ENCODE measurements at regions not wholly inside any gene's neighbourhood (a gene's known extent, or its start where the extent isn't known, plus 50 kb on each side); places are given as distances from the start of the nearest gene placed in this dataset.

DNA sequence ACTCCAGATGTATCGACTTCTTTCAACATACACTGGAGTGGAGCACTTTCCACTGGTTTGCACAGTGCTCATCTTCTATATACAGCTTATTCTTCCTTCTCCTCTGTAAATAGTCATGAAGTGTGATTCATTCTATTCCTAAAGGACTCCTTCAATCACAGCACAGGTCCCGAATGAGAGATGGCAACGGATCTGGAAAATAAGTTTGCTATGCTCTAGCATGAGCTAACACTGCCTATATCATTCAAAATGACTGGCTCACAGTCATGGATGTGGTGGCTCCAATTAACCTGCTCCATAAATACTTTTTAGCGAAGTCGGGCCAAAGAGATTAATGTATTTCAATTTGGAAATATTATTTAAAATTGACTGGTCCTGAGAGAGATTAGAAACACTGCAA lies 272.1 kb upstream of the CDH6 start:
- H3K9me1 ChIP-seq (replicated peaks; ENCODE audit: control insufficient read depth, extremely low read depth, insufficient read depth, low read length), result no peaks in the 10 kb centered on the region
- no peaks in the 10 kb centered on the region for H3K27me3 ChIP-seq (ENCODE audit: control insufficient read depth in 2 of 2, insufficient read depth in 2 of 2, low read length in 2 of 2)
- dilution Hi-C loops (cut with MboI; ENCODE audit: extremely low pct_ligation_motif_present, low sequenced_read_pairs) (no loop called here), intact Hi-C loops (cut with micrococcal nuclease) (no loop called here)
- no peak overlapping the region for H3K27ac ChIP-seq (ENCODE audit: insufficient read depth, low read depth, low read length)
- H3K4me3 ChIP-seq (replicated peaks in 1 of 3; ENCODE audit: insufficient read depth in 1 of 3, low read depth in 1 of 3, low read length in 3 of 3), result no peak overlapping the region
- no peaks in the 10 kb centered on the region for H3K9me3 ChIP-seq (replicated peaks; ENCODE audit: control insufficient read depth, insufficient read depth, low read length)
- no peaks in the 10 kb centered on the region for H3K79me2 ChIP-seq (ENCODE audit: control insufficient read depth, insufficient read depth, low read length)
- no peak overlapping the region for H3K4me2 ChIP-seq (ENCODE audit: insufficient read depth, low read length)
- FAIRE-seq (no peak), DNase-seq (ENCODE audit: low read depth, low spot score) (no peak)
- no peak overlapping the region for H2AFZ ChIP-seq (ENCODE audit: low read depth, low read length)
- CTCF ChIA-PET, result no interaction called here
- no peak for TF ChIP-seq MYC (IDR thresholded peaks at IDR 0.05; ENCODE audit: low read depth, low read length)
- TF ChIP-seq EZH2 (IDR thresholded peaks at IDR 0.05; ENCODE audit: borderline replicate concordance, low read depth, low read length, severe bottlenecking), result no peak
- no peak for TF ChIP-seq POLR2A (IDR thresholded peaks at IDR 0.05; ENCODE audit: low read depth, low read length)
- TF ChIP-seq GATA2 (IDR thresholded peaks at IDR 0.05; ENCODE audit: insufficient read depth, insufficient read length, low read depth, low read length), result no peak
- TF ChIP-seq, protein P1, sequence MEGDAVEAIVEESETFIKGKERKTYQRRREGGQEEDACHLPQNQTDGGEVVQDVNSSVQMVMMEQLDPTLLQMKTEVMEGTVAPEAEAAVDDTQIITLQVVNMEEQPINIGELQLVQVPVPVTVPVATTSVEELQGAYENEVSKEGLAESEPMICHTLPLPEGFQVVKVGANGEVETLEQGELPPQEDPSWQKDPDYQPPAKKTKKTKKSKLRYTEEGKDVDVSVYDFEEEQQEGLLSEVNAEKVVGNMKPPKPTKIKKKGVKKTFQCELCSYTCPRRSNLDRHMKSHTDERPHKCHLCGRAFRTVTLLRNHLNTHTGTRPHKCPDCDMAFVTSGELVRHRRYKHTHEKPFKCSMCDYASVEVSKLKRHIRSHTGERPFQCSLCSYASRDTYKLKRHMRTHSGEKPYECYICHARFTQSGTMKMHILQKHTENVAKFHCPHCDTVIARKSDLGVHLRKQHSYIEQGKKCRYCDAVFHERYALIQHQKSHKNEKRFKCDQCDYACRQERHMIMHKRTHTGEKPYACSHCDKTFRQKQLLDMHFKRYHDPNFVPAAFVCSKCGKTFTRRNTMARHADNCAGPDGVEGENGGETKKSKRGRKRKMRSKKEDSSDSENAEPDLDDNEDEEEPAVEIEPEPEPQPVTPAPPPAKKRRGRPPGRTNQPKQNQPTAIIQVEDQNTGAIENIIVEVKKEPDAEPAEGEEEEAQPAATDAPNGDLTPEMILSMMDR (IDR thresholded peaks at IDR 0.05; ENCODE audit: extremely low read depth in 1 of 2, insufficient read depth in 1 of 2, low read depth in 1 of 2, low read length in 2 of 2), result no peak
- TF ChIP-seq, protein P2, sequence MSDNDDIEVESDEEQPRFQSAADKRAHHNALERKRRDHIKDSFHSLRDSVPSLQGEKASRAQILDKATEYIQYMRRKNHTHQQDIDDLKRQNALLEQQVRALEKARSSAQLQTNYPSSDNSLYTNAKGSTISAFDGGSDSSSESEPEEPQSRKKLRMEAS (IDR thresholded peaks at IDR 0.05; ENCODE audit: insufficient read depth, insufficient read length), result no peak
- no peak for TF ChIP-seq JUN (IDR thresholded peaks at IDR 0.05; ENCODE audit: borderline replicate concordance, insufficient read depth, insufficient read length, low read depth)
- H4K20me1 ChIP-seq (replicated peaks; ENCODE audit: control insufficient read depth, extremely low read depth, insufficient read depth, low read length), result no peaks in the 10 kb centered on the region
- H3K4me1 ChIP-seq (ENCODE audit: control insufficient read depth, extremely low read depth, insufficient read depth, low read length), result no peaks in the 10 kb centered on the region
- no peaks in the 10 kb centered on the region for H3K36me3 ChIP-seq (ENCODE audit: control insufficient read depth in 2 of 2, extremely low read depth in 1 of 2, insufficient read depth in 2 of 2, low read length in 2 of 2)
- BruUV-seq (replicated peaks), result no TSS peak
- POLR2A ChIA-PET, result no interaction called here
- no peak overlapping the region for H3K9ac ChIP-seq (replicated peaks; ENCODE audit: extremely low read depth, insufficient read depth, low read length)

DNA sequence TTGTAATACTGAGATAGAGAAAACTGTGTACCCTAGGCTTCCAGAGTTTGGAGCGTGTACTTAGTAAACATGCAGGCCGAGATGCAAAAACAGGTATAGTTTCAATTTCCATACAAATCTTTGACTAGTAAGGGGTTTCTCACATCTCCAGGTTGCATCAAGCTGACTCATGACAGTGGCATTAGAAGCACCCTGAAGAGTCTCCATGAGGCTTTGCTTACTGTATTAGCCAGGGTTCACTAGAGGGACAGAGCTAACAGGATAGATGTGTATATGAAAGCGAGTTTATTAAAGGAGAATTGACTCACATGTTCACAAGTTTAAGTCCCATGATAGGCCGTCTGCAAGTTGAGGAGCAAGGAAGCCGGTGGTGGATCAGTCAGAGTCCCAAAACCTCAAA lies 275.3 kb upstream of the CDH6 start:
- TF ChIP-seq MYC (IDR thresholded peaks at IDR 0.05; ENCODE audit: low read depth, low read length) (no peak), JUN (IDR thresholded peaks at IDR 0.05; ENCODE audit: borderline replicate concordance, insufficient read depth, insufficient read length, low read depth) (no peak), POLR2A (IDR thresholded peaks at IDR 0.05; ENCODE audit: low read depth, low read length) (no peak), EZH2 (IDR thresholded peaks at IDR 0.05; ENCODE audit: borderline replicate concordance, low read depth, low read length, severe bottlenecking) (no peak), GATA2 (IDR thresholded peaks at IDR 0.05; ENCODE audit: insufficient read depth, insufficient read length, low read depth, low read length) (no peak)
- TF ChIP-seq, protein P1 (IDR thresholded peaks at IDR 0.05; ENCODE audit: extremely low read depth in 1 of 2, insufficient read depth in 1 of 2, low read depth in 1 of 2, low read length in 2 of 2), result no peak
- TF ChIP-seq, protein P2 (IDR thresholded peaks at IDR 0.05; ENCODE audit: insufficient read depth, insufficient read length), result no peak
- no peaks in the 10 kb centered on the region for H3K9me1 ChIP-seq (replicated peaks; ENCODE audit: control insufficient read depth, extremely low read depth, insufficient read depth, low read length)
- H3K4me2 ChIP-seq (ENCODE audit: insufficient read depth, low read length), result no peak overlapping the region
- no peaks in the 10 kb centered on the region for H3K79me2 ChIP-seq (ENCODE audit: control insufficient read depth, insufficient read depth, low read length)
- ChIA-PET CTCF (no interaction called here), POLR2A (no interaction called here)
- no peak overlapping the region for H3K4me3 ChIP-seq (replicated peaks in 1 of 3; ENCODE audit: insufficient read depth in 1 of 3, low read depth in 1 of 3, low read length in 3 of 3)
- H3K27ac ChIP-seq (ENCODE audit: insufficient read depth, low read depth, low read length), result no peak overlapping the region
- DNase-seq (ENCODE audit: low read depth, low spot score) (no peak), FAIRE-seq (no peak)
- no peaks in the 10 kb centered on the region for H3K27me3 ChIP-seq (ENCODE audit: control insufficient read depth in 2 of 2, insufficient read depth in 2 of 2, low read length in 2 of 2)
- dilution Hi-C loops (cut with MboI; ENCODE audit: extremely low pct_ligation_motif_present, low sequenced_read_pairs) (no loop called here), intact Hi-C loops (cut with micrococcal nuclease) (no loop called here)
- no peaks in the 10 kb centered on the region for H4K20me1 ChIP-seq (replicated peaks; ENCODE audit: control insufficient read depth, extremely low read depth, insufficient read depth, low read length)
- H3K36me3 ChIP-seq (ENCODE audit: control insufficient read depth in 2 of 2, extremely low read depth in 1 of 2, insufficient read depth in 2 of 2, low read length in 2 of 2), result no peaks in the 10 kb centered on the region
- no peaks in the 10 kb centered on the region for H3K9me3 ChIP-seq (replicated peaks; ENCODE audit: control insufficient read depth, insufficient read depth, low read length)
- BruUV-seq (replicated peaks), result no TSS peak
- H3K9ac ChIP-seq (replicated peaks; ENCODE audit: extremely low read depth, insufficient read depth, low read length), result no peak overlapping the region
- no peak overlapping the region for H2AFZ ChIP-seq (ENCODE audit: low read depth, low read length)
- H3K4me1 ChIP-seq (ENCODE audit: control insufficient read depth, extremely low read depth, insufficient read depth, low read length), result no peaks in the 10 kb centered on the region

All from endothelial cell of umbilical vein (primary cell).